GM23248 (cell line): ENCODE measurements at regions not wholly inside any gene's neighbourhood (a gene's known extent, or its start where the extent isn't known, plus 50 kb on each side); places are given as distances from the start of the nearest gene placed in this dataset.

Experiments
- DNase-seq: peaks from one replicate; pipeline ENCODE4 v3.0.0-alpha.2; 2015
- H2AFZ ChIP-seq: fragments of 200-600 bp; sonication (generic); 2 replicates; pipeline ENCODE4 v1.6.1; 2016; ENCODE audit warnings: antibody characterized with exemption
- H3F3A ChIP-seq: fragments of 200-600 bp; sonication (generic); 2 replicates; pipeline ENCODE4 v1.6.1; 2016; ENCODE audit warnings: mild to moderate bottlenecking, antibody characterized with exemption, mixed run types; ENCODE audit not compliant: insufficient read depth
- H3K27ac ChIP-seq: fragments of 200-600 bp; sonication (generic); 2 replicates; pipeline ENCODE4 v1.5.1; 2016; ENCODE audit warnings: mild to moderate bottlenecking
- H3K27me3 ChIP-seq: fragments of 200-600 bp; sonication (generic); replicated peaks from 2 replicates; pipeline ENCODE4 v1.6.1; 2016; ENCODE audit warnings: mild to moderate bottlenecking; ENCODE audit not compliant: insufficient read depth
- H3K36me3 ChIP-seq: fragments of 200-600 bp; sonication (generic); 2 replicates; pipeline ENCODE4 v1.6.1; 2016; ENCODE audit warnings: low read depth, mild to moderate bottlenecking
- H3K4me1 ChIP-seq: fragments of 200-600 bp; sonication (generic); 2 replicates; pipeline ENCODE4 v1.6.1; 2016; ENCODE audit warnings: mild to moderate bottlenecking; ENCODE audit not compliant: insufficient read depth
- H3K4me2 ChIP-seq: fragments of 200-600 bp; sonication (generic); one replicate; pipeline ENCODE4 v1.6.1; 2016; ENCODE audit warnings: mild to moderate bottlenecking; ENCODE audit not compliant: unreplicated experiment
- H3K4me3 ChIP-seq: fragments of 200-600 bp; sonication (generic); 2 replicates; pipeline ENCODE4 v1.5.1; 2016; ENCODE audit warnings: mild to moderate bottlenecking
- H3K79me2 ChIP-seq: fragments of 200-600 bp; sonication (generic); 2 replicates; pipeline ENCODE4 v1.6.1; 2016; ENCODE audit warnings: mild to moderate bottlenecking; ENCODE audit not compliant: insufficient read depth
- H3K9ac ChIP-seq: fragments of 200-600 bp; sonication (generic); 2 replicates; pipeline ENCODE4 v1.6.1; 2016; ENCODE audit warnings: mild to moderate bottlenecking
- H3K9me2 ChIP-seq: fragments of 200-600 bp; sonication (generic); 2 replicates; pipeline ENCODE4 v1.6.1; 2016; ENCODE audit warnings: mixed run types, mild to moderate bottlenecking, moderate library complexity; ENCODE audit not compliant: insufficient read depth
- H3K9me3 ChIP-seq: fragments of 200-600 bp; sonication (generic); one replicate; pipeline ENCODE4 v1.6.1; 2017; ENCODE audit warnings: low read depth
- H4K20me1 ChIP-seq: fragments of 200-600 bp; sonication (generic); 2 replicates; pipeline ENCODE4 v1.6.0; 2016; ENCODE audit not compliant: insufficient read depth
- EZH2 ChIP-seq: fragments of 200-600 bp; sonication (generic); IDR thresholded peaks from 2 replicates; pipeline ENCODE4 v1.6.1; 2018; ENCODE audit warnings: antibody characterized with exemption, mild to moderate bottlenecking; ENCODE audit not compliant: insufficient read depth, poor library complexity, severe bottlenecking
- EZH2phosphoT487 ChIP-seq: fragments of 200-600 bp; sonication (generic); IDR thresholded peaks from 2 replicates; pipeline ENCODE4 v1.6.1; 2018; ENCODE audit warnings: antibody characterized with exemption, moderate library complexity, mild to moderate bottlenecking, low read depth; ENCODE audit not compliant: insufficient read depth
- WGBS, 2 experiments: methylation state at CpG; one replicate each; pipeline ENCODE4 v1.1.6; 2015 to 2017; ENCODE audit warnings: low lambda C conversion rate in 2 of 2, low coverage in 1 of 2; ENCODE audit errors: missing lambda C conversion rate in 2 of 2; 5-methylcytosine and 5-hydroxymethylcytosine counted together
- in situ Hi-C: fragments of 300-500 bp; cut with MboI; formaldehyde crosslinking; loops from 2 replicates; pipeline ENCODE4 v1.15.0; 2020

DNA sequence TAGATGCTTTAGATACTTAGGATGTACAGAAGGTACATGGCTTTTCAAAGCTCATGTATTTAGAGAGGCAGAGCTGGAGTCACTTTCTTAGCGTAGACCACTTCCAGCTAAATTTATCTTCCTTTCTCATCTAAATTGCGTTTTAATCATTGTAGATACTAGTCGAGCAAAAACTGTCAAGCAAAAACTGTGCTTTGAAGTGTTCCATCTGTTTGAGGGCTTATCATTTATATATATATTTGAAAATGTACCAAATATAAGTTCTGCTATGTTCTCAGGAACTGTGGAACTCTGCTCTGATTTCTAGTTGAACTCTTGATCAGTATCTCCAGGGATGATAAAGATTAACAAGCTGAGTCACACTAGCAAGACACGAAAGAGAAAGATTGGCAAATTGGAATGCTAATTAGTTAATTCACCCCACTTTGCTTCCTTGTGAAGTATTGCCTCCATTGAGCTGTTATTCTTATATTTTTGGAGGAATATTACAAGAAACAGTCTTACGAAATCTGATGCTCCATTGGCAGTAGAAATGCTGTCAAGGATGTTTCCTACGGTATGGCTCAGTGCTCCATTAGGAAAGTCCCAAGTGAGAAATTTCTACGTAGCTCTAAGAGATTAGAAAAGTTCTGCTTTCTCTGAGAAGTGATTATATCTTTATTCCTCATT is 310.7 kb downstream of the AEBP2 start:
- H3F3A ChIP-seq = no peaks in the 10 kb centered on the region
- H4K20me1 ChIP-seq = no peaks in the 10 kb centered on the region
- H3K9ac ChIP-seq = no peak overlapping the region
- H3K4me1 ChIP-seq = 0 out of 2 replicates have a peak, but pooled peaks cover 1% of the 10 kb centered on the region
- DNase-seq = no peak
- H3K27me3 ChIP-seq = 0 out of 2 replicates have a peak, but pooled peaks cover 3% of the 10 kb centered on the region
- no peak overlapping the region for H3K27ac ChIP-seq
- H3K9me2 ChIP-seq = no peaks in the 10 kb centered on the region
- H2AFZ ChIP-seq = no peak overlapping the region
- H3K36me3 ChIP-seq = no peaks in the 10 kb centered on the region
- no peaks in the 10 kb centered on the region for H3K9me3 ChIP-seq
- 63% methylated on average over 7 of the region's 7 CpGs for WGBS, 2 experiments
- TF ChIP-seq EZH2 (no peak), EZH2phosphoT487 (no peak)
- H3K79me2 ChIP-seq = no peaks in the 10 kb centered on the region
- no peak overlapping the region for H3K4me2 ChIP-seq
- in situ Hi-C loops = loop anchor here (25.0 kb wide), 1 partner anchor 862 kb away; no protein-coding TSS in a partner anchor
- no peak overlapping the region for H3K4me3 ChIP-seq

DNA sequence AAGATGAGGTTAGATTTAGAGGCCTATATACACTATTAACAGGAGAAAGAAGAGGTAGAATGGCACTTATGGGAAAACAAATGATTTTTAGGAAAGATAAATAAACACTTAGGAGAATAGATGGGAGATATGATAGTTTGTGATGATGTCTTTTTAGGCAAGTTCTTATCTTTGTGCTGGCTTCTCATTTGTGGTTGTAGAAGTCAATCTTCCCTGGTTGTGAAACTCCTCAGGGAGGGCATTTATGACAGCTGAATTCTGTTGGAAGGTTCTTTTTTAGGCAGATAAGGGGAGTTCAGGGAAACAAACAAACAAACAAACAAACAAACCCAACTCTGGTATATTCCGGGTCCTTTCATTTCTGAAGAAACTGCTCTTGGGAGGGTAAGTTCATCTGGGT is 311.8 kb downstream of the AEBP2 start:
- Histone ChIP-seq H3K9me3 (no peaks in the 10 kb centered on the region), H3K9ac (no peak overlapping the region), H3K27me3 (0 out of 2 replicates have a peak, but pooled peaks cover 3% of the 10 kb centered on the region), H3K9me2 (no peaks in the 10 kb centered on the region), H4K20me1 (no peaks in the 10 kb centered on the region), H3K27ac (no peak overlapping the region), H2AFZ (no peak overlapping the region), H3K79me2 (no peaks in the 10 kb centered on the region), H3K4me1 (0 out of 2 replicates have a peak, but pooled peaks cover 4% of the 10 kb centered on the region), H3K36me3 (no peaks in the 10 kb centered on the region), H3F3A (no peaks in the 10 kb centered on the region), H3K4me3 (no peak overlapping the region), H3K4me2 (no peak overlapping the region)
- whole genome bisulfite sequencing, 2 experiments = 76 to 83% methylated on average over 1 of the region's 1 CpG
- in situ Hi-C loops = loop anchor here (25.0 kb wide), 1 partner anchor 861 kb away; no protein-coding TSS in a partner anchor
- no peak for DNase-seq
- TF ChIP-seq EZH2phosphoT487 (no peak), EZH2 (no peak)

DNA sequence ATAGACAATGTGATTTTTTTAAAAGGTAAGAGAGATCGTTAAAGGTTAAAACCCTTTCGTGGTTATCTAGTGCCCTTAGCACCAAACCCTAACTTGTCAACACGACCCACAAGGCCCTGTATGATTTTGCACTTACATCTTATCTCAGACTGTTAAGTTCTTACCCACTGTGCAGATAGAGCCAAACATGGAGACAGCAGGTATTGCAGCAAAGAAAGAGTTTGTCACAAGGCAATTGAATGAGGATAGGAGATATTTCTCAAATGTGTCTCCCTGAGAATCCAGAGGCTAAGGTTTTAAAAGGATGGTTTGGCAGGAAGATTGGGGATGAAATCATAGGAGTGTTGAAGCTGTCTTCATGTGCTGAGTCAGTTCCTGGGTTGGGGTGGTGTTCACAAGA is 313.4 kb downstream of the AEBP2 start:
- no peaks in the 10 kb centered on the region for H4K20me1 ChIP-seq
- no peaks in the 10 kb centered on the region for H3K9me3 ChIP-seq
- H2AFZ ChIP-seq = no peak overlapping the region
- H3K79me2 ChIP-seq = no peaks in the 10 kb centered on the region
- no peak overlapping the region for H3K4me2 ChIP-seq
- H3K9me2 ChIP-seq = no peaks in the 10 kb centered on the region
- WGBS, 2 experiments = 75 to 88% methylated on average over 3 of the region's 3 CpGs
- no peak overlapping the region for H3K4me3 ChIP-seq
- peak; percentile 20 for DNase-seq
- H3K36me3 ChIP-seq = no peaks in the 10 kb centered on the region
- 0 out of 2 replicates have a peak, but pooled peaks cover 3% of the 10 kb centered on the region for H3K27me3 ChIP-seq
- H3K4me1 ChIP-seq = 0 out of 2 replicates have a peak, but pooled peaks cover 4% of the 10 kb centered on the region
- H3F3A ChIP-seq = no peaks in the 10 kb centered on the region
- in situ Hi-C loops = loop anchor here (25.0 kb wide), 1 partner anchor 860 kb away; no protein-coding TSS in a partner anchor
- H3K9ac ChIP-seq = no peak overlapping the region
- no peak overlapping the region for H3K27ac ChIP-seq
- no peak for TF ChIP-seq EZH2
- TF ChIP-seq EZH2phosphoT487 = no peak

DNA sequence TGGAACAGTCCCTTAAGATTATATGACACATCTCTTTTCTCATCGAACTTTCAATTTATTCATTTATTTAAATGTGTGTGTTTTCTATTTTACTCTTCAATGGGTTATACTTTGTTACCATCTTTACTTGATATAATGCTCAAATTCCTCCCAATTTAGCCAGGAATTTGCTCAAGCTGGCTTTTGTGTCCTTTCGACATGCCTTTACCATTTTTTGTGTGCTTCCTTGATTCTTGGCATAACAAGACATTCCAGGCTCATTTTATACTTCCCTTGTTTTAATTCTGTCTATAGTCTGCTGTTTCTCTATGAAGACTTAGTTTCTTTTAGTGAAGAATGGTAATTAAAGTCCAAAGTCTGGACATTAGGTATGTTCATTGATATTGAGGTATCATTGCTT is 315.8 kb downstream of the AEBP2 start:
- H3K9me2 ChIP-seq = no peaks in the 10 kb centered on the region
- H3K4me2 ChIP-seq = no peak overlapping the region
- TF ChIP-seq EZH2 (no peak), EZH2phosphoT487 (no peak)

More for the DNA sequence above, 315.8 kb downstream of the AEBP2 start:
- WGBS, 2 experiments = 85 to 86% methylated on average over 2 of the region's 2 CpGs
- H2AFZ ChIP-seq = no peak overlapping the region
- H3K9ac ChIP-seq = no peak overlapping the region
- no peaks in the 10 kb centered on the region for H3K79me2 ChIP-seq
- H3K4me3 ChIP-seq = no peak overlapping the region
- H3K27ac ChIP-seq = no peak overlapping the region
- H3K36me3 ChIP-seq = no peaks in the 10 kb centered on the region
- H3K27me3 ChIP-seq = 0 out of 2 replicates have a peak, but pooled peaks cover 3% of the 10 kb centered on the region
- no peaks in the 10 kb centered on the region for H3F3A ChIP-seq
- H3K9me3 ChIP-seq = no peaks in the 10 kb centered on the region
- no peaks in the 10 kb centered on the region for H4K20me1 ChIP-seq
- no peak for DNase-seq
- in situ Hi-C loops = loop anchor here (25.0 kb wide), 1 partner anchor 857 kb away; no protein-coding TSS in a partner anchor
- H3K4me1 ChIP-seq = peaks cover 21% of the 10 kb centered on the region
